Calu3 (cell line): ENCODE measurements at regions not wholly inside any gene's neighbourhood (a gene's known extent, or its start where the extent isn't known, plus 50 kb on each side); places are given as distances from the start of the nearest gene placed in this dataset.

Experiments
- BruUV-seq: library from RNA; stranded (reverse); fragments of 400-500 nt; replicated peaks from 2 replicates; lab custom pipeline; 2021; lab: Mats Ljungman, UMichigan
- CTCF ChIA-PET: fragments of 300-600 bp; sonication (Branson Sonifier 250); formaldehyde crosslinking; loops from one replicate; lab custom pipeline; 2022; ENCODE audit warnings: antibody characterized with exemption; lab: Charles Lee
- DNase-seq: peaks from one replicate; pipeline ENCODE4 v3.0.0; 2022
- H3K27ac Mint-ChIP-seq: one replicate; pipeline ENCODE4 v1.8.0; 2022; ENCODE audit warnings: mixed read lengths; ENCODE audit not compliant: unreplicated experiment
- H3K27me3 Mint-ChIP-seq: one replicate; pipeline ENCODE4 v1.8.0; 2022; ENCODE audit warnings: mixed read lengths; ENCODE audit not compliant: unreplicated experiment
- H3K36me3 Mint-ChIP-seq: one replicate; pipeline ENCODE4 v1.8.0; 2022; ENCODE audit warnings: mild to moderate bottlenecking, moderate library complexity, mixed read lengths; ENCODE audit not compliant: insufficient read depth, unreplicated experiment
- H3K4me1 Mint-ChIP-seq: one replicate; pipeline ENCODE4 v1.8.0; 2022; ENCODE audit warnings: mild to moderate bottlenecking, low read depth, mixed read lengths; ENCODE audit not compliant: unreplicated experiment
- H3K4me3 Mint-ChIP-seq: one replicate; pipeline ENCODE4 v1.8.0; 2022; ENCODE audit warnings: mild to moderate bottlenecking, low read depth, moderate library complexity, mixed read lengths; ENCODE audit not compliant: unreplicated experiment
- H3K9me3 Mint-ChIP-seq: one replicate; pipeline ENCODE4 v1.8.0; 2022; ENCODE audit warnings: low read depth, mixed read lengths; ENCODE audit not compliant: unreplicated experiment
- CTCF ChIP-seq: fragments of 200-600 bp; IDR thresholded peaks from one replicate; pipeline ENCODE4 v1.8.0; 2022; ENCODE audit warnings: antibody characterized with exemption; ENCODE audit not compliant: unreplicated experiment
- intact Hi-C: fragments of 100-400 bp; cut with micrococcal nuclease; formaldehyde crosslinking; loops from one replicate; pipeline ENCODE4 v1.10.0; 2022; ENCODE audit not compliant: unreplicated experiment

- no TSS peak for BruUV-seq
- no peak for TF ChIP-seq CTCF
- H3K4me1 Mint-ChIP-seq, result no peaks in the 10 kb centered on the region
- no peaks in the 10 kb centered on the region for H3K36me3 Mint-ChIP-seq
- DNase-seq, result no peak
- CTCF ChIA-PET, result no interaction called here
- intact Hi-C loops, result no loop called here
- no peak overlapping the region for H3K27ac Mint-ChIP-seq
- no peaks in the 10 kb centered on the region for H3K9me3 Mint-ChIP-seq
- H3K27me3 Mint-ChIP-seq, result no peaks in the 10 kb centered on the region
- no peak overlapping the region for H3K4me3 Mint-ChIP-seq
Measured at GRCh38 chr20:55143601-55144000, 668.2 kb downstream of the DOK5 start.

- no peak for TF ChIP-seq CTCF
- BruUV-seq, result no TSS peak
Measured at GRCh38 chr20:55142932-55143331, 667.5 kb downstream of the DOK5 start.

GRCh38 chr20:55140631-55141030, 665.2 kb downstream of the DOK5 start:
- Mint-ChIP-seq H3K27me3 (no peaks in the 10 kb centered on the region), H3K27ac (no peak overlapping the region), H3K9me3 (no peaks in the 10 kb centered on the region), H3K4me3 (no peak overlapping the region), H3K4me1 (no peaks in the 10 kb centered on the region), H3K36me3 (no peaks in the 10 kb centered on the region)
- CTCF ChIA-PET, result no interaction called here
- no peak for DNase-seq
- TF ChIP-seq CTCF, result no peak
- no TSS peak for BruUV-seq
- intact Hi-C loops, result no loop called here

More at GRCh38 chr20:55142932-55143331, 667.5 kb downstream of the DOK5 start:
- no peak for DNase-seq
- Mint-ChIP-seq H3K4me3 (no peak overlapping the region), H3K4me1 (no peaks in the 10 kb centered on the region), H3K27me3 (no peaks in the 10 kb centered on the region), H3K27ac (no peak overlapping the region), H3K36me3 (no peaks in the 10 kb centered on the region), H3K9me3 (no peaks in the 10 kb centered on the region)
- CTCF ChIA-PET, result no interaction called here
- intact Hi-C loops, result no loop called here

- Mint-ChIP-seq H3K27ac (no peak overlapping the region), H3K4me3 (no peak overlapping the region), H3K36me3 (no peaks in the 10 kb centered on the region), H3K9me3 (no peaks in the 10 kb centered on the region), H3K27me3 (no peaks in the 10 kb centered on the region), H3K4me1 (no peaks in the 10 kb centered on the region)
- CTCF ChIA-PET, result no interaction called here
- intact Hi-C loops, result no loop called here
- DNase-seq, result no peak
- no peak for TF ChIP-seq CTCF
- no TSS peak for BruUV-seq
Measured at GRCh38 chr20:55139173-55139765, 663.9 kb downstream of the DOK5 start.
